NCI-H748 (cell line): ENCODE measurements at regions not wholly inside any gene's neighbourhood (a gene's known extent, or its start where the extent isn't known, plus 50 kb on each side); places are given as distances from the start of the nearest gene placed in this dataset.
"Not testable (repeated sequence)": the region's sequence is repeated elsewhere in the genome, so short reads cannot be mapped to it uniquely, and the experiment has no call there.

ENCODE experiments used
- DNase-seq: peaks from one replicate; lab custom pipeline; 2025; ENCODE audit not compliant: unreplicated experiment; lab: John Stamatoyannopoulos, UW

GRCh38 chr6:21909321-21909720 lies 315.8 kb downstream of the SOX4 start:
- no peak for DNase-seq

GRCh38 chr6:21911208-21911607 lies 317.7 kb downstream of the SOX4 start:
- no peak for DNase-seq

GRCh38 chr6:21912151-21912832 lies 318.7 kb downstream of the SOX4 start:
- DNase-seq: no peak

- peak; percentile 94 for DNase-seq
Measured at GRCh38 chr6:21914121-21914973, 320.8 kb downstream of the SOX4 start.

GRCh38 chr6:21915707-21916260 lies 322.2 kb downstream of the SOX4 start:
- no peak for DNase-seq

GRCh38 chr6:21918041-21918440 lies 324.5 kb downstream of the SOX4 start:
- DNase-seq: no peak

- no peak for DNase-seq
Measured at GRCh38 chr6:21918666-21919065, 325.1 kb downstream of the SOX4 start.

- no peak for DNase-seq
Measured at GRCh38 chr6:21922086-21922485, 328.5 kb downstream of the SOX4 start.

- no peak for DNase-seq
Measured at GRCh38 chr6:21924002-21924401, 330.5 kb downstream of the SOX4 start.

- DNase-seq: peak; percentile 89
Measured at GRCh38 chr6:21928827-21929226, 335.3 kb downstream of the SOX4 start.

- no peak for DNase-seq
Measured at GRCh38 chr6:21931641-21932335, 338.2 kb downstream of the SOX4 start.

- no peak for DNase-seq
Measured at GRCh38 chr6:21933351-21933750, 339.8 kb downstream of the SOX4 start.

GRCh38 chr6:21935142-21935541 lies 341.6 kb downstream of the SOX4 start:
- DNase-seq: no peak

- peak; percentile 27 for DNase-seq
Measured at GRCh38 chr6:21935561-21936028, 342.0 kb downstream of the SOX4 start.

- no peak for DNase-seq
Measured at GRCh38 chr6:21937466-21937865, 343.9 kb downstream of the SOX4 start.

- not testable (repeated sequence) for DNase-seq
Measured at GRCh38 chr6:21939066-21939465, 345.5 kb downstream of the SOX4 start.

- no peak for DNase-seq
Measured at GRCh38 chr6:21941926-21942325, 348.4 kb downstream of the SOX4 start.

GRCh38 chr6:21942897-21943296 lies 349.3 kb downstream of the SOX4 start:
- DNase-seq: no peak

GRCh38 chr6:21946298-21946783 lies 350.5 kb downstream of the PRL start:
- DNase-seq: no peak

GRCh38 chr6:21947227-21947626 lies 349.6 kb downstream of the PRL start:
- DNase-seq: not testable (repeated sequence)

GRCh38 chr6:21947731-21948386 lies 349.0 kb downstream of the PRL start:
- DNase-seq: peak; percentile 41
